ENCODE measurements at regions not wholly inside any gene's neighbourhood (a gene's known extent, or its start where the extent isn't known, plus 50 kb on each side); places are given as distances from the start of the nearest gene placed in this dataset.

DNA sequence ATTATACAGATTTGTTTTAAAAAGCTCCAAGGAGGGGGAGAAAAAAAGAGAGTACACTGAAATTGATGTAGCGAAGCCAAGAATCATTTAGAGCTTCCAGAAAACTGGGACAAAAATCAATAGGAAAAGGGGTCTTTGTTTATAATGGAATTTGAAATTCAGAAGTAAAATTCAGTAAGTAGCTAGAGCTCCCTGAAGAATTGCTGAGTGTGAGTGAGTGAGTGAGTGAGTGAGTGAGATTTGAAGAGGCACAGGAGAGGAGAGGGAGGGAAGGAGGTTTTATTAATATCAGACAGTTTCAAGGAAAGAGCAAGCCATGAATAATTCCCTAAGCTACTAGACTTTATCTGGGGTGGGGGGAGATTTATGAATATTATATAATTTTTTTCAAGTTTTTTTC, 60.7 kb upstream of the ARHGAP28 start:
- intact Hi-C loops (cut with micrococcal nuclease; ENCODE audit: unreplicated experiment) (loop anchor here (10.0 kb wide), 1 partner anchor 46 kb away; no protein-coding TSS in a partner anchor), in situ Hi-C loops (cut with HindIII; ENCODE audit: extremely low pct_ligation_motif_present, low pct_unique_long_range_greater_than_20kb) (no loop called here)
- Histone ChIP-seq H3K4me2 (ENCODE audit: low read depth, low read length) (no peak overlapping the region), H3K4me1 (ENCODE audit: insufficient read depth, low read length) (no peaks in the 10 kb centered on the region), H4K20me1 (ENCODE audit: insufficient read depth, low read length) (no peaks in the 10 kb centered on the region), H3K4me3 (replicated peaks in 1 of 3; ENCODE audit: insufficient read depth in 1 of 3, low read depth in 2 of 3, low read length in 3 of 3) (no peak overlapping the region), H3K27ac (ENCODE audit: extremely low read length, insufficient read depth, low read length) (no peak overlapping the region), H3K9ac (ENCODE audit: insufficient read depth, low read depth, low read length) (no peak overlapping the region), H3K79me2 (ENCODE audit: insufficient read depth, low read length) (no peaks in the 10 kb centered on the region), H3K9me3 (ENCODE audit: low read length) (no peaks in the 10 kb centered on the region), H3K36me3 (replicated peaks in 1 of 2; ENCODE audit: control insufficient read depth in 1 of 2, insufficient read depth in 2 of 2, low read length in 2 of 2) (no peaks in the 10 kb centered on the region), H2AFZ (ENCODE audit: low read length) (no peak overlapping the region), H3K27me3 (ENCODE audit: control insufficient read depth in 1 of 2, insufficient read depth in 2 of 2, low read length in 2 of 2) (no peaks in the 10 kb centered on the region; a peak in 1 of 5 replicates)
- ChIA-PET POLR2A (no interaction called here), CTCF (ENCODE audit: low intra/inter-chr PET ratio, low total read pairs) (no interaction called here)
- no TSS peak for BruUV-seq (replicated peaks)
- no peak for TF ChIP-seq ZBTB7A (CRISPR knock-in tag; IDR thresholded peaks at IDR 0.05)
- TF ChIP-seq, protein P1, sequence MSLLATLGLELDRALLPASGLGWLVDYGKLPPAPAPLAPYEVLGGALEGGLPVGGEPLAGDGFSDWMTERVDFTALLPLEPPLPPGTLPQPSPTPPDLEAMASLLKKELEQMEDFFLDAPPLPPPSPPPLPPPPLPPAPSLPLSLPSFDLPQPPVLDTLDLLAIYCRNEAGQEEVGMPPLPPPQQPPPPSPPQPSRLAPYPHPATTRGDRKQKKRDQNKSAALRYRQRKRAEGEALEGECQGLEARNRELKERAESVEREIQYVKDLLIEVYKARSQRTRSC (CRISPR knock-in tag; IDR thresholded peaks at IDR 0.05; ENCODE audit: low read depth), result no peak
- no peak for TF ChIP-seq HES4 (CRISPR knock-in tag; IDR thresholded peaks at IDR 0.05; ENCODE audit: borderline replicate concordance)
- no peak for TF ChIP-seq SKI (IDR thresholded peaks at IDR 0.05; ENCODE audit: partially characterized antibody)
- TF ChIP-seq, protein P2, sequence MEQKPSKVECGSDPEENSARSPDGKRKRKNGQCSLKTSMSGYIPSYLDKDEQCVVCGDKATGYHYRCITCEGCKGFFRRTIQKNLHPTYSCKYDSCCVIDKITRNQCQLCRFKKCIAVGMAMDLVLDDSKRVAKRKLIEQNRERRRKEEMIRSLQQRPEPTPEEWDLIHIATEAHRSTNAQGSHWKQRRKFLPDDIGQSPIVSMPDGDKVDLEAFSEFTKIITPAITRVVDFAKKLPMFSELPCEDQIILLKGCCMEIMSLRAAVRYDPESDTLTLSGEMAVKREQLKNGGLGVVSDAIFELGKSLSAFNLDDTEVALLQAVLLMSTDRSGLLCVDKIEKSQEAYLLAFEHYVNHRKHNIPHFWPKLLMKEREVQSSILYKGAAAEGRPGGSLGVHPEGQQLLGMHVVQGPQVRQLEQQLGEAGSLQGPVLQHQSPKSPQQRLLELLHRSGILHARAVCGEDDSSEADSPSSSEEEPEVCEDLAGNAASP (CRISPR knock-in tag; IDR thresholded peaks at IDR 0.05; ENCODE audit: borderline replicate concordance), result no peak
- no peak for TF ChIP-seq ZNF432 (CRISPR knock-in tag; IDR thresholded peaks at IDR 0.05; ENCODE audit: borderline replicate concordance)
- TF ChIP-seq, protein P3, sequence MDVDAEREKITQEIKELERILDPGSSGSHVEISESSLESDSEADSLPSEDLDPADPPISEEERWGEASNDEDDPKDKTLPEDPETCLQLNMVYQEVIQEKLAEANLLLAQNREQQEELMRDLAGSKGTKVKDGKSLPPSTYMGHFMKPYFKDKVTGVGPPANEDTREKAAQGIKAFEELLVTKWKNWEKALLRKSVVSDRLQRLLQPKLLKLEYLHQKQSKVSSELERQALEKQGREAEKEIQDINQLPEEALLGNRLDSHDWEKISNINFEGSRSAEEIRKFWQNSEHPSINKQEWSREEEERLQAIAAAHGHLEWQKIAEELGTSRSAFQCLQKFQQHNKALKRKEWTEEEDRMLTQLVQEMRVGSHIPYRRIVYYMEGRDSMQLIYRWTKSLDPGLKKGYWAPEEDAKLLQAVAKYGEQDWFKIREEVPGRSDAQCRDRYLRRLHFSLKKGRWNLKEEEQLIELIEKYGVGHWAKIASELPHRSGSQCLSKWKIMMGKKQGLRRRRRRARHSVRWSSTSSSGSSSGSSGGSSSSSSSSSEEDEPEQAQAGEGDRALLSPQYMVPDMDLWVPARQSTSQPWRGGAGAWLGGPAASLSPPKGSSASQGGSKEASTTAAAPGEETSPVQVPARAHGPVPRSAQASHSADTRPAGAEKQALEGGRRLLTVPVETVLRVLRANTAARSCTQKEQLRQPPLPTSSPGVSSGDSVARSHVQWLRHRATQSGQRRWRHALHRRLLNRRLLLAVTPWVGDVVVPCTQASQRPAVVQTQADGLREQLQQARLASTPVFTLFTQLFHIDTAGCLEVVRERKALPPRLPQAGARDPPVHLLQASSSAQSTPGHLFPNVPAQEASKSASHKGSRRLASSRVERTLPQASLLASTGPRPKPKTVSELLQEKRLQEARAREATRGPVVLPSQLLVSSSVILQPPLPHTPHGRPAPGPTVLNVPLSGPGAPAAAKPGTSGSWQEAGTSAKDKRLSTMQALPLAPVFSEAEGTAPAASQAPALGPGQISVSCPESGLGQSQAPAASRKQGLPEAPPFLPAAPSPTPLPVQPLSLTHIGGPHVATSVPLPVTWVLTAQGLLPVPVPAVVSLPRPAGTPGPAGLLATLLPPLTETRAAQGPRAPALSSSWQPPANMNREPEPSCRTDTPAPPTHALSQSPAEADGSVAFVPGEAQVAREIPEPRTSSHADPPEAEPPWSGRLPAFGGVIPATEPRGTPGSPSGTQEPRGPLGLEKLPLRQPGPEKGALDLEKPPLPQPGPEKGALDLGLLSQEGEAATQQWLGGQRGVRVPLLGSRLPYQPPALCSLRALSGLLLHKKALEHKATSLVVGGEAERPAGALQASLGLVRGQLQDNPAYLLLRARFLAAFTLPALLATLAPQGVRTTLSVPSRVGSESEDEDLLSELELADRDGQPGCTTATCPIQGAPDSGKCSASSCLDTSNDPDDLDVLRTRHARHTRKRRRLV (CRISPR knock-in tag; IDR thresholded peaks at IDR 0.05), result no peak
- TF ChIP-seq ZNF12 (CRISPR knock-in tag; IDR thresholded peaks at IDR 0.05), result no peak
- no peak for TF ChIP-seq ZNF607 (CRISPR knock-in tag; IDR thresholded peaks at IDR 0.05; ENCODE audit: borderline replicate concordance)
- no peak for FAIRE-seq
- no peak for ATAC-seq
- WGBS (ENCODE audit: low lambda C conversion rate), result 2% methylated on average over 1 of the region's 1 CpG
- no peak for DNase-seq (ENCODE audit: low spot score)
